ENCODE measurements at regions not wholly inside any gene's neighbourhood (a gene's known extent, or its start where the extent isn't known, plus 50 kb on each side); places are given as distances from the start of the nearest gene placed in this dataset.
A peak's percentile ranks its signal among the peaks of the same experiment; 100 is the strongest.

GRCh38 chr7:114087653-114088469, 169.1 kb upstream of the PPP1R3A start:
- Mint-ChIP-seq H3K4me1 (ENCODE audit: unreplicated experiment) (peaks cover 37% of the 10 kb centered on the region), H3K4me3 (peak overlapping the region; percentile 94), H3K9me3 (no peaks in the 10 kb centered on the region), H3K27ac (peak overlapping the region; percentile 15), H3K27me3 (peaks cover 70% of the 10 kb centered on the region), H3K36me3 (no peaks in the 10 kb centered on the region)
- TF ChIP-seq, protein P1, sequence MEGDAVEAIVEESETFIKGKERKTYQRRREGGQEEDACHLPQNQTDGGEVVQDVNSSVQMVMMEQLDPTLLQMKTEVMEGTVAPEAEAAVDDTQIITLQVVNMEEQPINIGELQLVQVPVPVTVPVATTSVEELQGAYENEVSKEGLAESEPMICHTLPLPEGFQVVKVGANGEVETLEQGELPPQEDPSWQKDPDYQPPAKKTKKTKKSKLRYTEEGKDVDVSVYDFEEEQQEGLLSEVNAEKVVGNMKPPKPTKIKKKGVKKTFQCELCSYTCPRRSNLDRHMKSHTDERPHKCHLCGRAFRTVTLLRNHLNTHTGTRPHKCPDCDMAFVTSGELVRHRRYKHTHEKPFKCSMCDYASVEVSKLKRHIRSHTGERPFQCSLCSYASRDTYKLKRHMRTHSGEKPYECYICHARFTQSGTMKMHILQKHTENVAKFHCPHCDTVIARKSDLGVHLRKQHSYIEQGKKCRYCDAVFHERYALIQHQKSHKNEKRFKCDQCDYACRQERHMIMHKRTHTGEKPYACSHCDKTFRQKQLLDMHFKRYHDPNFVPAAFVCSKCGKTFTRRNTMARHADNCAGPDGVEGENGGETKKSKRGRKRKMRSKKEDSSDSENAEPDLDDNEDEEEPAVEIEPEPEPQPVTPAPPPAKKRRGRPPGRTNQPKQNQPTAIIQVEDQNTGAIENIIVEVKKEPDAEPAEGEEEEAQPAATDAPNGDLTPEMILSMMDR (conservative IDR thresholded peaks at IDR 0.05): no peak
- no peak for DNase-seq (ENCODE audit: extremely low spot score, unreplicated experiment)

- Mint-ChIP-seq H3K27me3 (peaks cover 75% of the 10 kb centered on the region), H3K4me1 (ENCODE audit: unreplicated experiment) (peaks cover 41% of the 10 kb centered on the region), H3K9me3 (no peaks in the 10 kb centered on the region), H3K27ac (peak overlapping the region; percentile 86), H3K36me3 (no peaks in the 10 kb centered on the region), H3K4me3 (peak overlapping the region; percentile 94)
- DNase-seq (ENCODE audit: extremely low spot score, unreplicated experiment): no peak
- TF ChIP-seq, protein P1 (conservative IDR thresholded peaks at IDR 0.05): no peak
Observed at GRCh38 chr7:114086914-114087652, 168.3 kb upstream of the PPP1R3A start.

GRCh38 chr7:114086537-114086913, 167.7 kb upstream of the PPP1R3A start:
- Mint-ChIP-seq H3K27me3 (peaks cover 77% of the 10 kb centered on the region), H3K4me1 (ENCODE audit: unreplicated experiment) (peaks cover 47% of the 10 kb centered on the region), H3K4me3 (peak overlapping the region; percentile 94), H3K27ac (peak overlapping the region; percentile 86), H3K36me3 (no peaks in the 10 kb centered on the region), H3K9me3 (no peaks in the 10 kb centered on the region)
- DNase-seq (ENCODE audit: extremely low spot score, unreplicated experiment): no peak
- TF ChIP-seq, protein P1 (conservative IDR thresholded peaks at IDR 0.05): no peak

- Mint-ChIP-seq H3K9me3 (no peaks in the 10 kb centered on the region), H3K36me3 (no peaks in the 10 kb centered on the region), H3K4me1 (ENCODE audit: unreplicated experiment) (peaks cover 48% of the 10 kb centered on the region), H3K4me3 (peak overlapping the region; percentile 97), H3K27me3 (peaks cover 80% of the 10 kb centered on the region), H3K27ac (peak overlapping the region; percentile 94)
- peak; percentile 81 for DNase-seq (ENCODE audit: extremely low spot score, unreplicated experiment)
- TF ChIP-seq, protein P1 (conservative IDR thresholded peaks at IDR 0.05): no peak
Observed at GRCh38 chr7:114085592-114086501, 167.0 kb upstream of the PPP1R3A start.

- peak overlapping the region; percentile 97 for H3K4me3 Mint-ChIP-seq
- H3K27ac Mint-ChIP-seq: peak overlapping the region; percentile 94
- TF ChIP-seq, protein P1 (conservative IDR thresholded peaks at IDR 0.05): no peak
- peaks cover 48% of the 10 kb centered on the region for H3K4me1 Mint-ChIP-seq (ENCODE audit: unreplicated experiment)
- no peak for DNase-seq (ENCODE audit: extremely low spot score, unreplicated experiment)
- H3K27me3 Mint-ChIP-seq: peaks cover 83% of the 10 kb centered on the region
- no peaks in the 10 kb centered on the region for H3K36me3 Mint-ChIP-seq
- no peaks in the 10 kb centered on the region for H3K9me3 Mint-ChIP-seq
Observed at GRCh38 chr7:114085313-114085591, 166.4 kb upstream of the PPP1R3A start.

All from type B pancreatic cell (in vitro differentiated cells).